DMS153 treated with DMSO at 0.1 percent for 48 hours (cell line): ENCODE measurements at regions not wholly inside any gene's neighbourhood (a gene's known extent, or its start where the extent isn't known, plus 50 kb on each side); places are given as distances from the start of the nearest gene placed in this dataset.

Source experiments
- DNase-seq: peaks from one replicate; lab custom pipeline; 2025; ENCODE audit not compliant: unreplicated experiment; lab: John Stamatoyannopoulos, UW

DNA sequence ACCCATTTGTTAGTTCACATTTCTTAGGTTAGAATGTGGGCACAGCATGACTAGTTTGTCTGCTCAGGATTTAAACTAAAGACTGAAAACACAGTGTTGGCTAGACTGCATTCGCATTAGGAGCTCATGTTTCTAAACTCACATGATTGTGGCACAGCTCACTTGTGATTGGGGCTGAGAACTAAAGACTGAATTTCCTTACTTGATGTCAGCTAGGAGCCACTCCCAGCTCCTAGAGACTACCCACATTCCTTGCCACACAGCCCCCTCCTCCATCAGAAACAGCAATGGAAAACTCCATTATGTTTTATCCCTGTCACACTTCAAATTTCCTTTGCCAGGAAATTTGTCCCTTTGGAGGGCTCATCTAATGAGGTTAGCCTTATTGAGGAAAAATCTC is 170.2 kb upstream of the NUDT6 start:
- no peak for DNase-seq

- no peak for DNase-seq
Measured at GRCh38 chr4:123093236-123093635, 170.8 kb upstream of the NUDT6 start.

DNA sequence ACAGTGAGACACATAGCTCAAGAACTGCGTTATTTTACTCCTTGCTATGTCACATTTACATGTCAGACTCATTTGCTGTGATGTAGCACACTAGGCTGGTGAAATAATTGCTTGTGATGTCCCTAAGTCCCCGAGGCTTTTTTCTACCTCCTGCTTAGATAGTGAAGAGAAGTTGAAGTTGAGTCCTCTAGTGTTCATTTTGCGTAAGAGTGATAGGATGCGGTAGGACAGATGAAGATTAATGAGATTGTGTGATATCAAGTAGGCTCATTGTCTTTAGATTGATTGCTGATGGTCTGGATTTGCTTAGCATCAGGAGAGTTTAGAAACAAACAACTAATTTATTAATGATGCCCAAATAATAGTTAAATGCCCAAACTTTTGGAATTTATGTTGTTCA is 173.6 kb upstream of the NUDT6 start:
- no peak for DNase-seq

- peak; percentile 59 for DNase-seq
Measured at GRCh38 chr4:123102897-123103471, 180.6 kb upstream of the NUDT6 start.

- DNase-seq: no peak
Measured at GRCh38 chr4:123104310-123105025, 182.1 kb upstream of the NUDT6 start.

DNA sequence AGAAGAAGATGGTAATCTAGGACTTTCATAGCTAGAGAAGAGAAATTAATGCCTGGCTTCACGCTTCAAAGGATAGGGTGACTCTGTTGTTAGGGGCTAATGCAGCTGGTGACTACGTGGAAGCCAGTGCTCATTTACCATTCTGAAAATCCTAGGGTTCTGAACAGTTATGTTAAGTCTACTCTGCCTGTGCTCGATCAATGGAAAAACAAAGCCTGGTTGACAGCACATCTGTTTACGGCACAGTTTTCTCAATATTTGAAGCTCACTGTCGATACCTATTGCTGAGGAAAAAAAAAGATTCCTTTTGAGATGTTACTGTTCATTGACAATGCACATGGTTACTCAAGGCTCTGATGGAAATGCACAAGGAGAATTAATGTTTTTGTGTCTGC is 182.6 kb upstream of the NUDT6 start:
- DNase-seq: no peak

GRCh38 chr4:123106747-123107146 is 184.3 kb upstream of the NUDT6 start:
- DNase-seq: no peak

GRCh38 chr4:123107444-123108252 is 185.3 kb upstream of the NUDT6 start:
- no peak for DNase-seq

- no peak for DNase-seq
Measured at GRCh38 chr4:123109139-123109538, 186.7 kb upstream of the NUDT6 start.

- no peak for DNase-seq
Measured at GRCh38 chr4:123110147-123110546, 187.8 kb upstream of the NUDT6 start.

DNA sequence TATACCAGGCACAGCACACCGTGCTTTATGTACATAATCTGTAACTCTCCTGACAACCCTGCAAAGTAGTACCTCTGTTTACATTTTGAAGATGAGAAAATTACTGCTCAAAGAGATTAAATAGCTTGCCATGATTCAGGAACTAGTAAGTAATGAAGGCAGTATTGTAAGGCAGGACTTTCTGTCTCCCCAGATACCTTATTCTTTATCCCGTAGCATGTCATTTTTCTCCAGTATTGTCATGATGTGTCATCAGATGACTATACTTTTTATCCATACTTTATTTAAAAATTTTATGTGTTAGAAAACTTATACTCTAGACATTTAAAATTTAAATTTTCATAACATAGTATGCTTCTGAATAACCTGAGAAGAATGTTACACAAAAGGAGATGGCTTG is 188.3 kb upstream of the NUDT6 start:
- no peak for DNase-seq

DNA sequence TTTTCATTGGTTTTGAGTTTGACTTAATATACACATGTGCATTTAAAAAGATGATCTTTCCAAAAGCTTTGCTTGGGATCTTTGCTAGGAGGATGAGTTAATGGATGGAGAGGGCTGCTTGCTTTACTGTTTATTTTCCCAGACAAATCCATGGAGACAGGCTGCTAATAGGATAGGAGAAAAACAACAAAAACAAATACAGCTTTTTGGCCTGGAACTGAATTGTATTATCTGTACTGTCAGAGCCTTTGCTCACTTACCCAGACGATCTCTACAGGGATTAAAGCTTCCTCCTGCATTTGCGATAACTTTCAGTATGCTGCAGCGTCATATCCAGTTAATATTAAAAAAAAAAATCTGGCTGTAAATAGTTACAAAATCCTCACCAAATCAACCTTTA is 190.8 kb upstream of the NUDT6 start:
- DNase-seq: no peak

GRCh38 chr4:123114084-123114914 is 191.9 kb upstream of the NUDT6 start:
- DNase-seq: no peak

GRCh38 chr4:123114915-123115756 is 192.7 kb upstream of the NUDT6 start:
- DNase-seq: no peak

- DNase-seq: no peak
Measured at GRCh38 chr4:123116412-123116811, 194.0 kb upstream of the NUDT6 start.

DNA sequence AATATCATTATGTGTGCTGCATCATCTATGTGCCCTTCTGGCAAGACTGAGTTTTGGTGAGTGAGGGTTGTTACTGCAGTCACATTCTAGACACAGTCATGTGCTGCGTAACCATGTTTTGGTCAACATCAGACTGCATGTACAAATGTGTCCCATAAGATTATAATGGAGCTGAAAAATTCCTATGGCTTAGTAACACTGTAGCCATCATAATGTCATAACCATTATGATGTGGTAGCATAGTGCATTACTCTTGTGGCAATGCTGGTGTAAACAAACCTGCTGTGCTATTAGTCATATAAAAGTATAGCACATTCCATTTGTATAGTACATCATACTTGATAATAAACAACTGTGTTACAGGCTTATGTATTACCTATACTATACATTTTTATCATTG is 198.1 kb upstream of the NUDT6 start:
- DNase-seq: no peak

GRCh38 chr4:123121241-123121907 is 199.0 kb upstream of the NUDT6 start:
- DNase-seq: no peak

DNA sequence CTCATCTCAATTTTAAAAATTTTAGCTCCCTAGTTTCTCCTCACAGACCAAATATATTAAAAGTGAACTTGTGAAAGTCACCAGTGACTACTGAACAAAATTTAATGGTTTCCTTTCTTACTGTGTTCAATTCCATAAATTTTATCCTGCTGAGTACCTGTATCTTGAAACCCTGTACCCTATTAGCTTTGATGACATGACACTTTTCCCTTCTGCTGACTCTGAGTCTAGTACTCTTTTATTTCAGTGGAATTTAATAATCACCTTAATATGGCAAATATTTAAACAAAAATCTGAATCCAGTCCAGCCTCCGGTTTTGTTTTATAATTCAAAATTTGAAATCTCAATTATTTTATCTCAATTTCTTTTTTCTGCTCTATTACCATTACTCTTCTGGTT is 203.1 kb upstream of the NUDT6 start:
- no peak for DNase-seq

GRCh38 chr4:123127218-123127617 is 204.8 kb upstream of the NUDT6 start:
- no peak for DNase-seq

DNA sequence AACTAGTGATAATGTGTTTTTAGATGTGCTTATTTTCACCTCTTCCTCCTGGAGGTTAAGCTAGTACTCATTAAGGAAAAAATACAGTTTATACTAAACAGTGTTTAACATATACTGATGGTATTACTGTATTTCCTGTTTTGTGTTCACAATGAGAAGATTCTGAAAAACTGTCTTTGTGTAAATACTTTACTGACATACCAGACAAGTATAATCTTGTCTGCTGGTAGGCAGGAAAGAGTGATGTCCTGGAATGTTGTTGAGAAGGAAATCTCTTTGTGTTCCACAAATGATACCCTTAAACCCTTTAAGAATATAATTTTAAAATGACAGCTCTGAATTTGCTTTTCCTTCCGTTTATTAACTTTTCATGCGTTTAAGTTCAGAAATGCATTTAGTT is 205.5 kb upstream of the NUDT6 start:
- DNase-seq: no peak
